Gastrocnemius medialis (tissue), 4 donors: ENCODE measurements at regions not wholly inside any gene's neighbourhood (a gene's known extent, or its start where the extent isn't known, plus 50 kb on each side); places are given as distances from the start of the nearest gene placed in this dataset.

Source experiments
- ATAC-seq, 2 donors: fragments of 150-250 bp; one replicate each; pipeline ENCODE4 v1.9.1; 2016
- DNase-seq, 2 donors: peaks; one replicate each; pipeline ENCODE4 v3.0.0-alpha.2; 2019
- H3K27ac ChIP-seq, 4 donors: fragments of 200-600 bp; sonication (generic); 1 replicate in 1 of 4; 2 replicates in 3 of 4; pipeline ENCODE4 v1.5.1; 2016 to 2018; ENCODE audit warnings: mild to moderate bottlenecking in 2 of 4, moderate library complexity in 1 of 4
- H3K27me3 ChIP-seq, 3 donors: fragments of 200-600 bp; sonication (generic) in 2 of 3; 1 replicate in 1 of 3; 2 replicates in 2 of 3; pipeline versions ENCODE4 v1.5.1 to v1.6.0; 2016 to 2019; ENCODE audit warnings: mild to moderate bottlenecking in 1 of 3, moderate library complexity in 1 of 3
- H3K36me3 ChIP-seq, 2 donors: fragments of 200-600 bp; sonication (generic) in 1 of 2; one replicate each; pipeline ENCODE4 v1.5.1; 2017 to 2018
- H3K4me1 ChIP-seq, 2 donors: fragments of 200-600 bp; sonication (generic) in 1 of 2; one replicate each; pipeline ENCODE4 v1.5.1; 2016 to 2017; ENCODE audit warnings: mild to moderate bottlenecking in 2 of 2
- H3K4me3 ChIP-seq, 4 donors: fragments of 200-600 bp; sonication (generic) in 3 of 4; 1 replicate in 1 of 4; 2 replicates in 3 of 4; pipeline ENCODE4 v1.5.1; 2016 to 2019; ENCODE audit warnings: mild to moderate bottlenecking in 2 of 4
- H3K9me3 ChIP-seq, 3 donors: fragments of 200-600 bp; sonication (generic) in 2 of 3; 1 replicate in 1 of 3; 2 replicates in 2 of 3; pipeline ENCODE4 v1.5.1; 2016 to 2019
- POLR2A ChIP-seq, 2 donors: fragments of 450-650 bp; IDR thresholded peaks; one replicate each; pipeline ENCODE4 v1.6.1; 2017; ENCODE audit warnings: antibody characterized with exemption in 2 of 2, mild to moderate bottlenecking in 2 of 2, moderate library complexity in 2 of 2
- in situ Hi-C, 4 donors: fragments of 200-750 bp; cut with MboI; loops; one replicate each; pipeline versions ENCODE4 v1.15.0 to v1.8.0; 2017; ENCODE audit warnings: low sequenced_read_pairs in 4 of 4
- intact Hi-C: fragments of 100-400 bp; cut with DNase I; formaldehyde crosslinking; loops from one replicate; pipeline ENCODE4 v1.15.1; 2023; ENCODE audit warnings: low total_unique reads
- TF ChIP-seq, protein P1 (sequence below), 5 experiments: fragments of 450-650 bp in 3 of 5; fragments of 200-600 bp in 2 of 5; sonication (generic) in 2 of 5; IDR thresholded peaks in 4 of 5; conservative IDR thresholded peaks in 1 of 5; 1 replicate in 4 of 5; 2 replicates in 1 of 5; pipeline ENCODE4 v1.5.1; 2016 to 2019; ENCODE audit warnings: antibody characterized with exemption in 5 of 5, mild to moderate bottlenecking in 3 of 5, moderate library complexity in 3 of 5

DNA sequence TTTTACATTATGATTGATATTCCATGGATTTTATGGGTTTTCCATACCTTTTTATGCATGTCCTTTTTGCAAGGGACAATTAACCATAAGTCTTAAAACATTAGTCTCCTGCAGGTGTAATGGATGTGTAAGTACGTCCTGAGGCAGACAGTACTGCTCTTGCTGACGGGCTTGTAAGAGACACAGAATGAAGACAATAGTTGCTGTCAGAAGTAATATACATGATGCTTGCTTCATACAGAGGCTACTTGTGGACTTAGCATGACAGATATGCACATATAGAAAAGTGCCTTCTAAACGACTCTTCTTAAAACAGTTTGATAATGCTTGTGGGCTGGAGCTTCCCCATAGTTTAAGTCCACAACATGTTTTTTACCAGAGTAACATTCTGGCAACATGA lies 182.7 kb downstream of the SPATA31D1 start:
- intact Hi-C loops (no loop called here), in situ Hi-C loops (no loop called here)
- Histone ChIP-seq H3K4me1 (no peaks in the 10 kb centered on the region), H3K27me3 (no peaks in the 10 kb centered on the region), H3K27ac (no peak overlapping the region), H3K36me3 (no peaks in the 10 kb centered on the region), H3K4me3 (no peak overlapping the region), H3K9me3 (no peaks in the 10 kb centered on the region)
- ATAC-seq = no peak
- no peak for TF ChIP-seq POLR2A (IDR thresholded peaks at IDR 0.05)
- TF ChIP-seq, protein P1, sequence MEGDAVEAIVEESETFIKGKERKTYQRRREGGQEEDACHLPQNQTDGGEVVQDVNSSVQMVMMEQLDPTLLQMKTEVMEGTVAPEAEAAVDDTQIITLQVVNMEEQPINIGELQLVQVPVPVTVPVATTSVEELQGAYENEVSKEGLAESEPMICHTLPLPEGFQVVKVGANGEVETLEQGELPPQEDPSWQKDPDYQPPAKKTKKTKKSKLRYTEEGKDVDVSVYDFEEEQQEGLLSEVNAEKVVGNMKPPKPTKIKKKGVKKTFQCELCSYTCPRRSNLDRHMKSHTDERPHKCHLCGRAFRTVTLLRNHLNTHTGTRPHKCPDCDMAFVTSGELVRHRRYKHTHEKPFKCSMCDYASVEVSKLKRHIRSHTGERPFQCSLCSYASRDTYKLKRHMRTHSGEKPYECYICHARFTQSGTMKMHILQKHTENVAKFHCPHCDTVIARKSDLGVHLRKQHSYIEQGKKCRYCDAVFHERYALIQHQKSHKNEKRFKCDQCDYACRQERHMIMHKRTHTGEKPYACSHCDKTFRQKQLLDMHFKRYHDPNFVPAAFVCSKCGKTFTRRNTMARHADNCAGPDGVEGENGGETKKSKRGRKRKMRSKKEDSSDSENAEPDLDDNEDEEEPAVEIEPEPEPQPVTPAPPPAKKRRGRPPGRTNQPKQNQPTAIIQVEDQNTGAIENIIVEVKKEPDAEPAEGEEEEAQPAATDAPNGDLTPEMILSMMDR (IDR thresholded peaks at IDR 0.05 in 4 of 5, conservative IDR thresholded peaks at IDR 0.05 in 1 of 5) = no peak
- DNase-seq = no peak

DNA sequence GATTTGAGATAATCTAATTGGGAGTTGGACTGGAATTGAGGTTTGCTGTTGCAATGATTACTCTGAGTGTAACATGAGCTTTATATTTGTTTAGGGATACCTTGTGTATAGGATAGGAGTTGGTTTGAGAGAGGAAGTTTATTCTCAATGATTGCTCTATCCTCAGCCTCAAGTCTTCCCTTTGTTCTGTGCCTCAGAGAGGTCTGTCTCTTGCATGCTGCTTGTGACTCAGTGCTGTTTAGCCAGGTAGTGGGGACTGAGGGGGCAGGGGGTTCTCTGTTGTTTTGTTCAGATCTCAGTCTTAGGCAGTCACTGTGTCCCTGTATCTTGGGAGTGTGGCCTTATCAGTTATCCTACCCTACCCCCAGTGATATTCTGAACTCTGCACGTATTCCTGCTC lies 192.1 kb downstream of the SPATA31D1 start:
- Histone ChIP-seq H3K27me3 (no peaks in the 10 kb centered on the region), H3K4me1 (no peaks in the 10 kb centered on the region), H3K36me3 (no peaks in the 10 kb centered on the region), H3K9me3 (no peaks in the 10 kb centered on the region), H3K27ac (no peak overlapping the region), H3K4me3 (no peak overlapping the region)
- DNase-seq = no peak
- in situ Hi-C loops (no loop called here), intact Hi-C loops (no loop called here)
- TF ChIP-seq POLR2A (IDR thresholded peaks at IDR 0.05) = no peak
- TF ChIP-seq, protein P1 (IDR thresholded peaks at IDR 0.05 in 4 of 5, conservative IDR thresholded peaks at IDR 0.05 in 1 of 5) = no peak
- ATAC-seq = no peak

DNA sequence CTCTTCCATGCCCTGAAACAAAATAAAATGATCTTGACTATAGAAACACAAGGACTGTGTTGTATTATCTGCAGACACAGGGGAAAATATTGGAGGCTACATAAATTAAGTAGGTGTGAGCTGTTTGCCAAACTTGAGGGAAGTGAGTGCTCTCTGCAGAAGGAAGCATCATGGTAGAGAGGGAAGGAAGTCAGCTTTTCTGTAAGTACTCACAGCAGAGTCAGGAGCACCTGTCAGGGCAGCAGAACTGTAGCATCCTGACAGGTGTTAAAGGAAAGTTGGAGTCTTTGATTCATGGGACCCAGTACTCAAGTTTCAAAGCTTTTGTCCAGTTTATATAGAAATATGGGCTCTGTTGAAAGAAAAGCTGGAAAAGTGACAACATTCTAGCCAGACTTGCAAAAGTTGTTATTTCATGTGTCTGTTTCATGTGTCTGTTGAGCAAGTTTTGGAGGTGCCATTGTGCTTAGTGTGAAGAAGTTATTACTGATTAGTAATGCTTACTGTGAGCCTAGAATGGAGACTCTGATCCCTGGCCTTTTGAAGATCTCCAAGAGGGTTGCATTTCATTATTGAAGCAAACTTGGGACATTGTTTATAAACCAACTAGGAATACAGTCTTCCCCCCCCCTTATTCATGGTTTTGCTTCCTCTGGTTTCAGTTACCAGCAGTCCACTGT lies 194.7 kb downstream of the SPATA31D1 start:
- peaks cover 0 to 4% of the 10 kb centered on the region in 2 donors for H3K4me1 ChIP-seq
- DNase-seq (no peak), ATAC-seq (no peak)
- TF ChIP-seq, protein P1 (IDR thresholded peaks at IDR 0.05 in 4 of 5, conservative IDR thresholded peaks at IDR 0.05 in 1 of 5) = no peak
- TF ChIP-seq POLR2A (IDR thresholded peaks at IDR 0.05) = no peak
- H3K36me3 ChIP-seq = no peaks in the 10 kb centered on the region
- intact Hi-C loops = no loop called here
- in situ Hi-C loops = no loop called here
- H3K27me3 ChIP-seq = no peaks in the 10 kb centered on the region
- H3K4me3 ChIP-seq = no peak overlapping the region
- no peaks in the 10 kb centered on the region for H3K9me3 ChIP-seq
- H3K27ac ChIP-seq = no peak overlapping the region

DNA sequence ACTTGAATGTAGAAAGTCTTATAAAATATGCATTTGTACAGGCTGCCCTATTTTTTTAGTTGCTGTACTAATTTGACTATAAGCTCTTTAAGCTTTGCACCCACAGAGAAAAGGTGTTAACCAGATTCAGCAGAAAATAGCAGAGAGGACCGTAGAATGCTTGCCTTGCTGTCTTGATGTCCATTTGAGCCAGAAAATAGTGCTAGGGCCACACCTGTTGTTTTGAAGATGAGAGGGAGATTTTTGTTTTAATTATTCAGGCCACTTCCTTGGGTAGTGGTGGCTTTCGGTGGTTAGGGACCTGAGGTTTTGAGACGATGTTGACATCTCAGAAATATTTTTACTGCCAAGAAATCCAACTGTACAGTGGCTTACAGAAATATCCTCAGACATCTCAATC lies 196.0 kb downstream of the SPATA31D1 start:
- intact Hi-C loops = no loop called here
- ATAC-seq (no peak), DNase-seq (no peak)
- H3K27ac ChIP-seq = no peak overlapping the region
- H3K9me3 ChIP-seq = no peaks in the 10 kb centered on the region
- in situ Hi-C loops = no loop called here
- H3K4me3 ChIP-seq = no peak overlapping the region
- no peaks in the 10 kb centered on the region for H3K27me3 ChIP-seq
- peaks cover 0 to 4% of the 10 kb centered on the region in 2 donors for H3K4me1 ChIP-seq
- no peaks in the 10 kb centered on the region for H3K36me3 ChIP-seq
- TF ChIP-seq POLR2A (IDR thresholded peaks at IDR 0.05) = no peak
- TF ChIP-seq, protein P1 (IDR thresholded peaks at IDR 0.05 in 4 of 5, conservative IDR thresholded peaks at IDR 0.05 in 1 of 5) = no peak

DNA sequence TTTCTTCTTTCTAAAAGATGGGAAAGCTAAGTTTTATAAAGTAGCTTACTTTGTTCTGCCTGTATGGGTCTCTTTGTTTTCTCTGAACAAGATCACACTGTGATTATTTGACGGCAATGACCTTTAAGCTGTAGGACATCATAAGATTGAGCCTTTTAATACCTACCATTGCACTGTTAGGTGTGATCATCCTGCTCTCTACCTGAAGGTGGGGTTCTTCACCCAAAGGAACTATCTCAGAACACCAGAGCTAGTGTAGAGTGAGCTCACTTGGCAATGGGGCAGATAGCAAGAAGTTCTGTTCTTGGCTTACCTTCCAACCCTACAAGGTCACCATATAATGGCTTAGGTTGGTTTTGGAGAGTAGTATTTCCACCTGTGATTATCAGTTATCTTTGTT lies 200.2 kb downstream of the SPATA31D1 start:
- ATAC-seq (no peak), DNase-seq (no peak)
- Histone ChIP-seq H3K4me1 (peaks cover 0 to 4% of the 10 kb centered on the region in 2 donors), H3K9me3 (no peaks in the 10 kb centered on the region), H3K4me3 (no peak overlapping the region), H3K36me3 (no peaks in the 10 kb centered on the region), H3K27me3 (no peaks in the 10 kb centered on the region), H3K27ac (no peak overlapping the region)
- TF ChIP-seq POLR2A (IDR thresholded peaks at IDR 0.05) = no peak
- TF ChIP-seq, protein P1 (IDR thresholded peaks at IDR 0.05 in 4 of 5, conservative IDR thresholded peaks at IDR 0.05 in 1 of 5) = no peak
- intact Hi-C loops (no loop called here), in situ Hi-C loops (no loop called here)
